ENCODE measurements at regions not wholly inside any gene's neighbourhood (a gene's known extent, or its start where the extent isn't known, plus 50 kb on each side); places are given as distances from the start of the nearest gene placed in this dataset.

GRCh38 chr2:107585851-107586250, 240.8 kb upstream of the RGPD4 start:
- no peak for TF ChIP-seq CTCF (IDR thresholded peaks at IDR 0.05; ENCODE audit: low read depth, low read length, missing control alignments)
- DNase-seq (ENCODE audit: extremely low read depth, low read depth) = no peak
- H3K4me3 ChIP-seq (replicated peaks; ENCODE audit: low read depth, low read length) = no peak overlapping the region

- DNase-seq (ENCODE audit: extremely low read depth, low read depth) = no peak
- H3K4me3 ChIP-seq (replicated peaks; ENCODE audit: low read depth, low read length) = no peak overlapping the region
- no peak for TF ChIP-seq CTCF (IDR thresholded peaks at IDR 0.05; ENCODE audit: low read depth, low read length, missing control alignments)
Measured at GRCh38 chr2:107588181-107588580, 238.5 kb upstream of the RGPD4 start.

GRCh38 chr2:107589079-107589491, 237.6 kb upstream of the RGPD4 start:
- TF ChIP-seq CTCF (IDR thresholded peaks at IDR 0.05; ENCODE audit: low read depth, low read length, missing control alignments) = no peak
- no peak for DNase-seq (ENCODE audit: extremely low read depth, low read depth)
- H3K4me3 ChIP-seq (replicated peaks; ENCODE audit: low read depth, low read length) = no peak overlapping the region

- no peak for TF ChIP-seq CTCF (IDR thresholded peaks at IDR 0.05; ENCODE audit: low read depth, low read length, missing control alignments)
- DNase-seq (ENCODE audit: extremely low read depth, low read depth) = no peak
- H3K4me3 ChIP-seq (replicated peaks; ENCODE audit: low read depth, low read length) = no peak overlapping the region
Measured at GRCh38 chr2:107591561-107592279, 235.0 kb upstream of the RGPD4 start.

GRCh38 chr2:107592280-107592624, 234.4 kb upstream of the RGPD4 start:
- no peak for DNase-seq (ENCODE audit: extremely low read depth, low read depth)
- H3K4me3 ChIP-seq (replicated peaks; ENCODE audit: low read depth, low read length) = no peak overlapping the region
- TF ChIP-seq CTCF (IDR thresholded peaks at IDR 0.05; ENCODE audit: low read depth, low read length, missing control alignments) = no peak

GRCh38 chr2:107595285-107595684, 231.4 kb upstream of the RGPD4 start:
- no peak for DNase-seq (ENCODE audit: extremely low read depth, low read depth)
- TF ChIP-seq CTCF (IDR thresholded peaks at IDR 0.05; ENCODE audit: low read depth, low read length, missing control alignments) = no peak
- no peak overlapping the region for H3K4me3 ChIP-seq (replicated peaks; ENCODE audit: low read depth, low read length)

GRCh38 chr2:107595749-107596148, 230.9 kb upstream of the RGPD4 start:
- no peak for DNase-seq (ENCODE audit: extremely low read depth, low read depth)
- no peak overlapping the region for H3K4me3 ChIP-seq (replicated peaks; ENCODE audit: low read depth, low read length)
- no peak for TF ChIP-seq CTCF (IDR thresholded peaks at IDR 0.05; ENCODE audit: low read depth, low read length, missing control alignments)
